ENCODE measurements at regions not wholly inside any gene's neighbourhood (a gene's known extent, or its start where the extent isn't known, plus 50 kb on each side); places are given as distances from the start of the nearest gene placed in this dataset.

DNA sequence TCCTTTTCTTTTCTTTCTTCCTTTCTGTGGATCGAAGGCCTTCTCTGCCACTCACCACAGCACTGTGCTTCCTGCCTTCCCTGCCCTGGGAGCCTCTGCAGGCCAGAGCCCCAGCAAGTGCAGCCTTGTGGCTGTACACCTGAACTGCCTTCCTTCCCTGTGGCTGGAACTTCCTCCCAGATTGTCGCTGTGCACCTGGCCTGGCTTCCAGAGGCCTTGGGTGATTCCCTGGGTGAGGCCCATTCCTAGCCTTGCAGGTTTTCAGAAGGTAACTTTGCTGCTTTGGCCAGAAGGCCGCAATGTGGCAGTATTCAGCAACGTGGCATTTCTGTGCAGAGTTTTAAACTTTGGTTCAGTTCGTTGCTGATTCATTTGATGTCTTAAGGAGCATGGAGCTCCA lies 50.1 kb upstream of the RASGEF1A start:
- no peak for TF ChIP-seq EZH2phosphoT487 (IDR thresholded peaks at IDR 0.05; ENCODE audit: borderline replicate concordance)
- BruUV-seq (replicated peaks), result no TSS peak
- H3K9me2 ChIP-seq (ENCODE audit: insufficient read depth), result no peaks in the 10 kb centered on the region
- ATAC-seq (peak; percentile 62), DNase-seq (ENCODE audit: low read depth, low spot score) (no peak)
- no peak overlapping the region for H3K27ac ChIP-seq (ENCODE audit: low read depth, low read length)
- no peak overlapping the region for H3K4me2 ChIP-seq (ENCODE audit: low read length)
- H2AFZ ChIP-seq (ENCODE audit: low read depth, low read length, poor library complexity, severe bottlenecking), result no peak overlapping the region
- intact Hi-C loops (cut with micrococcal nuclease), result no loop called here
- no peak overlapping the region for H3K4me3 ChIP-seq (replicated peaks in 1 of 2; ENCODE audit: low read depth in 1 of 2, low read length in 2 of 2)
- no peaks in the 10 kb centered on the region for H3K79me2 ChIP-seq (ENCODE audit: insufficient read depth, low read length)
- ChIA-PET RAD21 (ENCODE audit: low non-redundant PET in 1 of 2, low total read pairs in 2 of 2, uncharacterized antibody in 2 of 2, unreplicated experiment in 2 of 2) (interaction anchor here in 1 of 2 experiments (0.6 kb wide), 1 partner anchor 95 kb away, joined by 4 read pairs; no protein-coding TSS in a partner anchor), POLR2A (no interaction called here), CTCF (no interaction called here)
- H4K20me1 ChIP-seq (ENCODE audit: insufficient read depth), result no peaks in the 10 kb centered on the region
- H3K4me1 ChIP-seq (ENCODE audit: control insufficient read depth in 1 of 2, insufficient read depth in 2 of 2, low read length in 2 of 2), result peaks cover 0 to 20% of the 10 kb centered on the region in 2 experiments; a peak in 2 of 4 replicates
- H3K9ac ChIP-seq (ENCODE audit: low read length), result no peak overlapping the region
- no peaks in the 10 kb centered on the region for H3K36me3 ChIP-seq (ENCODE audit: control insufficient read depth in 1 of 2, insufficient read depth in 2 of 2, low read length in 2 of 2)
- no peaks in the 10 kb centered on the region for H3K9me3 ChIP-seq (ENCODE audit: control insufficient read depth in 1 of 2, insufficient read depth in 1 of 2, low read depth in 1 of 2, low read length in 2 of 2)
- no peaks in the 10 kb centered on the region for H3K27me3 ChIP-seq (ENCODE audit: insufficient read depth, low read length)

Measured in HCT116 (cell line).